Fibroblast of the conjunctiva (primary cell): ENCODE measurements at regions not wholly inside any gene's neighbourhood (a gene's known extent, or its start where the extent isn't known, plus 50 kb on each side); places are given as distances from the start of the nearest gene placed in this dataset.
"Not testable (repeated sequence)": the region's sequence is repeated elsewhere in the genome, so short reads cannot be mapped to it uniquely, and the experiment has no call there.

Experiments used
- DNase-seq: peaks from one replicate; pipeline ENCODE4 v3.0.0-alpha.2; 2010; ENCODE audit warnings: low read depth

DNA sequence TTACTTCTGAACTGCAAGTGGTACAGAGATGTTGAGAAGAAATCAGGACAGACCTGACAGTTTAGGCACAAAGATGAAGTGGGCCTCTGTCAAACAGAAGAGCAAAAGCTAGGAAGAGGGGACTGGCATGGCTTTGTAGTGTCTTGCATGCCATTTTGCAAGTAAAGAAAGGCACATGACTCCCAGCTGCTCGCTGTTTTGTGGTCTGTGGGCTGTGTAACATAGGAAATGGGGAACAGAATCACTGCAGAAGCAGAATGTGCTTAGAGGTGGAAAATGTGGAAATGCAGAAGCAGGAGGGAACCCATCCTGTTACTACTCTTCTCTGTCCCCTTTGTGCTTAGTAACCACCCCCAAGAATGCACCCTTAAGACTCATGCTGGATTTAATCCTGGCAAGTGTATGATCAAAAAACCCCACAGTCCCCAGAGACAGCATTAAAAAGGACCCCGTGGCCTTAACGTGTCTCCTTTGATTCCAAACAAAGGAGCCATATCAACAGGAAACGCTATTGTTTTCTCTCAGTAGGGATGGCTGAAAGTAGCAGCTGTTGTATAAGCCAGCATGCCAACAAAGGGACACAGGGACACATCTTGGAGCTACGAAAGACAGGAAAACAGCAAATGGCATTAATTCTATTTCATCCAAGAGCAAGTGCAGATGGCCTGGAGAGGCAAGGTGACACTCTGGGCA is 177.6 kb upstream of the GLRA2 start:
- no peak for DNase-seq

DNA sequence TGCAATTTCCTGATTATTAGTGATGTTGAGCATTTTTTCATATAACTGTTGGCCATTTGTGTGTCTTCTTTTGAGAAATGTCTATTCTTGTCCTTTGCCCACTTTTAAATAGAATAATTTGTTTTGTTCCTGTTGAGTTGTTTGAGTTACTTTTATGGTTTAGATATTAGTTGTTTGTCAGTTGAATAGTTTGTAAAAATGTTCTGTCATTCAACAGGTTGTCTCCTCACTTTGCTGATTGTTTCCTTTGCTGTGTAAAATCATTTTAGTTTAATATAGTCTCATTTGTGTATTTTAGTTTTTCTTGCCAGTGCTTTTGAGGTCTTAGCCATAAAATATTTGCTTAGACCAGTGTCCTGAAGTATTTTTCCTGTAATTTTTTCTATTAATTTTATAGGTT is 181.8 kb upstream of the GLRA2 start:
- DNase-seq: no peak

DNA sequence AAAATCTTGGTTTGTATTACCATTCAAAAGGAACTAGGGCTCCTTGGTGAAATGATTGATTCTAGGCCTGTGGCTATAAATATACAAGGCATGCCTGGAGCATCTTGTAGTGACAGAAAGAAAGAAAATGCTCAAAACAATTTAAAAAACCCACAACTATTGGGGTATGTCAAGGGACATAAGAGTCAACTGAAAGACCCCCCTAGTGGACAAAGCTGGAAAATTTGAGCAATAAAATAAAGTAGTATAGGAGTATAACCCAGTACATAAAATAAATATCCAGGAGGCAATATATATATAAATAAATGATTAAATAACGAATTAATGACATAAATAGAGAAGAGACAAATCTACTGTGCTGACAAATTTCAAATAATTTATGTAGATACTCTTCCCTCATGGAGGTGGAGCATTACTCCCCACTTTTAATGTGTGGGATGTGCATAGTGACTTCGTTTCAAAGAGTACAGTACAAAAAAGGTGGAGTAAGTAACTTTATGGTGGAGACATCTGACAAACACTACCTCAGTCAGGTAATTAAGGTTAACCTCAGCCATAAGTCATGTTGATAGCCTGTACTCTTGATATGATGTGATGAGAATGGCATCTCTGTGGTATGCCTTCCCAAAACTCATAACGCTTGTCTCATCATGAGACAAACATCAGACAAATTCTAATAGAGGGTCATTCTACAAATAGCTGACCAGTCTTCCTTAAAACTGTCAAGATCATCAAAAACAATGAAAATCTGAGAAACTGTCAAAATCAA is 185.0 kb upstream of the GLRA2 start:
- DNase-seq: no peak

DNA sequence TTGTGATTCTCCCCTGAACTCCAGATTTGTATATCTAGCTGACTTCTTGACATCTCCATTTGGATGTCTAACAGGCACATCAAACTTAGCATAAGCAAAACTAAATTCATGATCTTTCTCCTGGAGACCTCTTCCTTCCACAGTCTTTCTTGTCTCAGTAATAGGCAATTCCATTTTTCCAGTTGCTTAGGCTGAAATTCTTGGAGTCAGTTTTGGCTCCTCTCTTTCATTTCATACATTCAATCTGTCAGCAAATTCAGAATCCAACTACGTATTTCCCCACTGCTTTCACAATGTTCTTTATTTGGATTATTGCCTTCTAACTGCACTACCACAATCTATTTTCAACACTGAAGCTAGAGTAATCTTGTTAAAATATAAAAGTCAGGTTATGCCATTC is 219.9 kb upstream of the GLRA2 start:
- no peak for DNase-seq

DNA sequence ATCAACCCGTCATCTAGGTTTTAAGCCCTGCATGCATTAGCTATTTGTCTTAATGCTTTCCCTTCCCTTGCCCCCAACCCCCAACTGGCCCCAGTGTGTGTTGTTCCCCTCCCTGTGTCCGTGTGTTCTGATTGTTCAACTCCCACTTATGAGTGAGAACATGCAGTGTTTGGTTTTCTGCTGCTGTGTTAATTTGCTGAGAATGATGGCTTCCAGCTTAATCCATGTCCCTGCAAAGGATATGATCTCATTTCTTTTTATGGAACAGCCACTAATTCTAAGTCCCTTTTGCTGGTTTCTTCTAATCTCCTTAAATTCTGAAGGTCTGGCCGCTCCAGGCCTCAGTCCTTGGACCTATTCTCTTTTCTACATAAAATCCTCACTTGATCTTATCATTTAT is 220.4 kb upstream of the GLRA2 start:
- not testable (repeated sequence) for DNase-seq

DNA sequence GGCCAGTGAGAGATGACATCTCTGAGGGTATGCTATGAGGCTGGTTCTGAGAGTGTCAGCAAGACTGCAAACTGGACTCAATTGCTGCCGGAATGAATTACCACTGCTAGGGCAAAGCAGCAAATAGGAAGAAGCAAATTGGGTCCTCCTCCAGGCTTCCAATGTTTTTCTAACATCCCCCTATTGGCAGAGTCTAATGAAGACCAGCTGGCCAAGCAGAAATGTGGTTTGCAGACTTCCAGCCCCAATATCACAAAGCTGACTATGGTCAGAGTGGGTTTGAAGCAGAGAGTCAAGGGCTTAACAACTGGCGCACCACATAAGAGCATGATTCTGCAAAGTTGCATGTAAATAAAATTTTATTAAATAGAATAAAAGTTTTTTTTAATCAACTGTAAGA is 225.4 kb upstream of the GLRA2 start:
- no peak for DNase-seq

DNA sequence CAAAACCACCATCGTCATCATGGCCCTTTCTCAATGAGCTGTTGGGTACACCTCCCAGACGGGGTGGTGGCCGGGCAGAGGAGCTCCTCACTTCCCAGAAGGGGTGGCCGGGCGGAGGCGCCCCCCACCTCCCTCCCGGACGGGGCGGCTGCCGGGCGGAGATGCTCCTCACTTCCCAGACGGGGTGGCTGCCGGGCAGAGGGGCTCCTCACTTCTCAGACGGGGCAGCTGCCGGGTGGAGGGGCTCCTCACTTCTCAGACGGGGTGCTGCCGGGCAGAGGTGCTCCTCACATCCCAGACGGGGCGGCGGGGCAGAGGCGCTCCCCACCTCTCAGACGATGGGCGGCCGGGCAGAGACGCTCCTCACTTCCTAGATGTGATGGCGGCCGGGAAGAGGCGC is 226.8 kb upstream of the GLRA2 start:
- not testable (repeated sequence) for DNase-seq

DNA sequence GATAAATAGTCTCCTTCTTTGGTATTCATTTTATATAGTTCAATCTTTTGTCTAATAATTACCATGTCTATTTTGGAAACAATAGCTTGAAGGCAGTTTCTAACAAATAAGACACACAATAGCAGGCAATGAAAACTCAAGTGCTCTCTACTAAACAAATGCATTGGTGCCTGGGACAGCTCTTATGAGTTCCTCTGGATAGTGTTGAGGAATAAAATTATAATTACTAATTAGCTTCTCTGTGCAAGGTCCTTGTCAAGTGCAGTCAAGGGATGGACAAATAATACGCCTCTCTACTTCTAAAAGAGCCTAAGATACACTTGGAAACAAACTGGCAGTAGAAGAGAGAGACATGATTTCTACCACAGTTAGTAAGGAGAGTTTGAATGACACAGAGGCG is 229.0 kb upstream of the GLRA2 start:
- no peak for DNase-seq

DNA sequence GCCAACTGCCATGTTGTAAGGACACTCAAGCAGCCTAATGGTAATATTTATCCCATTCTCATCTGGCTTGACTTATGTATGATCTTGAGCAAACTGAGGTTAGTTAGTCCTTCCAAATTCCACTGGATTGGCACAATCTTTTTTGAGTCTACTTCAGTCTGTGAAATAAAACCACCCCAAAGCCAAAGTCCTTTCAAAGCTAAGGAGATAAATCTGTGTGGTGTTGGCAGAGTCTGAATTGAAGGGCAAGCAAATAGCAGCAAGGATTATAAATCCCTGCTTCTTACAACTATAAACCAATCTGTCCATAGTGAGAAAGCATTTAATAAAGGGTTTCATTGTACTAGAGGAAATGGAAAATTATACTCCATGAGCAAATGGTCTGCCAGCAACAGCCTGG is 233.9 kb upstream of the GLRA2 start:
- no peak for DNase-seq

DNA sequence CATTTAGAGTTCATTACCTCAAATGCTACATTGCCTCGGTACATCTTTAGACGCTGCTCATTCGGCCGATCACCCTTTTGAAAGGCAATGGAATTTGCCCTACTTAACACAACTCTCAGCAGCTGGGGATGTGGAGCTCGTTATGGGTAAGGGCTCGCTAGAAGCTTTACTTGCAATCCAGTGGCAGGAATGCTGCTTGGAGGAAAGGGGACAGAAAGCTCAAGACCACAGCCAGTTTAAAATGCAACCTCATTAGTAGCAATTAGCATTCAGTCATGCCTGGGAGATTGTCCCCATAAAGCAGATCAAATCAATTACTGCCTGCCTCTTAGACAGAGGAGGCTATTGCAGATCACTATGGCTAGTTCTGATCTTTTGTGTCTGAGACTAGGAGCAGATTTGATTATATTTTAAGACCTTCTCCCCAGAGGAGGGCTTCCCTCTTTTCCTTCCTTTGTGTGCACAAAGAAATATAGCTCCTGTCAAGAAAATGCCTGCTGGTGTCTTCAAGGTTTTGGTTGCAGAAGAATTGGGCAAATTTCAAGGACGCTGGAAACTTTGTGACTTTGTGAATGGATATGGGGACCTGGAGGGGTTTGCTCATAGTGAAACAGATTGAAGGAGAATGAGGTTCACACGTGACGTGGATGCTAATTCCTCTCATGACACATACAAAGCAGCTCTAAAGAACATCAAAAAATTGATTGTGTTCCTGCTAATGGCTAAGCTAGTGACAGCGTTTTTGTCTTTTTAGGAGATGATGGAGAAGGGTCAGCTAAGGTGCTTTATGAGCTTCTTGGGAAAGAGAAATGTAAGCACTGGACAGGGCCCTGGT is 237.5 kb upstream of the GLRA2 start:
- DNase-seq: no peak

DNA sequence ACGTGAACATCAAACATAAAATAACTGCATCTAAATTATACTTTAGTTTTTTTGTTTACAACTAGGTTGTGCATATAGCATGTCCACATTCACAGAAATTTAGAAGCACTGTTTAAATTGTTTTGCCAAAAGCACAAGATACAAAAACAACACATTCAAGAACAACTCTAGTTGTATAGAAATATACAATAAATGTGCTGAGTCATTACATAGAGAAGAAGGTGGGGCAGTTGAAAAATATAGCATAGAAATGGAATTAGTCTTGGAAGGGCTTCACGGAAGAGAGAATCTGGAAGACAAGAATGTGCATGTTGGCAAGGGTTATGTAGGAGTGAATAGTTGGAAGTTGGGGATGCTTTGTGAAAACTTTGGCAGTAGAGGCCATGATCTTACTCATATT is 239.0 kb upstream of the GLRA2 start:
- DNase-seq: no peak

DNA sequence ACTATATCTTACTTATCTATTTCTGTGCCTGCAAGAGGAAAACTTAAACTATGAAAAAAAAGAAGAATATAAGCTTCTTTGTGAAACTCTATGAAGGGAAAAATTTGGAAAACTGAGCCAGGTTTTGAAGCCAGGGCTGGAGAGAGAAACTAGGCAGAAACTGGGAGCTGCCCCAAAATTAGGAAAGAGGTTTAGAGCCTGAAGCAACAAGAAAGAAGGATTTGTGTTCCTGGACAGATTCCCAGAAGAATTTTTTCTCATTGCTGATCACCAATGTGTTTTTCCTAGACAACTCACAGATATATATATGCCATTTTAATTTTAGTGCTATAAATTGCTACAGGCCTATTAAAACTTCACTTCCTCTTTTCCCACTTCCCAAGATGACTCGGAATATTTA is 245.0 kb upstream of the GEMIN8 start:
- no peak for DNase-seq

DNA sequence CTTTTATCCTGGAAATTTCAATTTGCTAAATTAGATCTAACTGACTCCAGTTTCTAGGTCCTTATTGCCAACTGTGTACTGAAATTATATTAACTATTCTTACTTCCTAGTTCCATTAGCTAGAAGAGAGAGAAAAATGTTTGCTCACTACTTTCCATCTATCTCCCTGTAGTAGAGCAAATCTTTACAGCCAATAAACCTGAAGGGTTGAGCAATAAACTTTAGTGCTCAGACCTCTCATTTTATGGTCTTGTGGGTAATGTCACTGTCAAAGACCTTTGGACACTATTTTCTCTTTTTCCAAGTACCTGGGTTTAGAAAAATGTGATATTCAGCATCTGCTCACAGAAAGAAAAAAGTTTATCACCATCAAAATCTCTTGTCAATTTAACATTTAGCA is 237.5 kb upstream of the GEMIN8 start:
- DNase-seq: no peak

DNA sequence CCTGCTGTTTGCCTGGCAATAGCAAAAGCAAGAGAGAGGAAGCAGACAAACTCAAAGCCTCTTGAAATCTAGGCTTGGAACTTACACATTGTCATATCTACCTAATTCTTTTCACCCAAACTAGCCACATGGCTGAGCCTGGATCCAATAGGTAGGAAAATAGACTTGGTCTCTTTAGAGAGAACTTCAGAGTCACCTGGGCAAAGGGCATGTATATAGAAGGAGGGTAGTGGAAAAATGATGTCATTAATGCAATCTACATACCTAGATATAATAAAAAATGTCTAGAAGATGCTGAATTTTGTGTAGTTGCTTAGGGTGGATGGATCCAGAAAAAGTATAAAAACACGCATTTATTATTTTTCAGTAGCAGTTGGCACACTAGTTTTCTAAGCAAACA is 237.0 kb upstream of the GEMIN8 start:
- no peak for DNase-seq

DNA sequence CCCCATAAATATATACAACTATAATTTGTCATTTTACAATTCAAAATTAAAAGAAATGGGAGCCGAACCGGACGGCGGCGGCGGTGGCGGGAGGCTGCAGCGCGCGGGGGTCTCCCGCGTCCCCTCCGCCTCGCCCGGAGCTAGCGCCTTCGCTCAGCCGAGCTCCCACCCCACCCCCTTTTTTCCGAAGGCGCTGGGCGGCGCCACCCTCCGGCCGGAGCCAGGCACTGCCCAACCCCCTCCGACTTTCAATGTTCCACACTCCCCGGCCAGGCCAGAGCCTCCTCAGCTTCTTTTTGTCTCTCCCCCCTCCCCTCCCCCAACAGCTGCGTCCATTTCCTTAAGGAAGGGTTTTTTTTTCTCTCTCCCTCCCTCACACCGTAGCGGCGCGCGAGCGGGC is 214.1 kb upstream of the GEMIN8 start:
- DNase-seq: no peak

DNA sequence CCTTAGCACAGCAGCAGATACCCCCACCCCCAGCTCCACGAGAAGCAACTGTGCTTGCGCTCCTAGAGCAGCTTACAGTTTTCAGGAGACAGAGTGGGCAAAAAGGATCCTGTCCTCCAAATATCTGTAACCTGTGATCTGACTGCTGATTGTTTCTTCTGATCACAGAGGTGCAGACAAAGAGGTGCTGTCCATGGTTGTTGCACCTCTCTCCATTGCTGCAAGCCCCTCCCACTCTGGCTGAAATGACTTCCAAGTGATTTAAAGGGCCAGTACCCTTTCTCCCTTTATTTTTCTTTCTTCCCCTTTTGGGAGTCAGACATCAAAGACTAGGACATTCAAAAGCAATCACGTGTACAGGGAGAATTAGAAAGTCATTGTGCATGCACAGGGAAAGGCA is 205.3 kb upstream of the GEMIN8 start:
- DNase-seq: no peak

DNA sequence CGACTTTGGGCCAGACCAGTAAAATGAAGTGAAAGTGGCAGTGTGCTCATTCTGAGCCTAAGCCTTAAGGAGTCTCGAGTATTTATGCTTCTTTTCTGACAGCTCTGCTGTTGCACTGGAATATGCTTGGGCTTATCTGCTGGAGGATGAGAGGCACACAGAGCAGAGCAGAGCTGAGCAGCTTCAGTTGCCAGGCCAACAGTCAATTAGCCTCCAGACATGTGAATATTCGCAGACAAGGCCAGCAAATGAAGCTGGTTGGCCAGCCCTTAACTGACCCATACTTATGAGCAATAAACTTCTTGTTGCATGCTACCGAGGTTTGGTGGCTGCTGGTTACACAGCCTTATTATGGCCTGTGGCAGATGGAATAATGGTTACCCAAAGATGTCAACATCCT is 203.0 kb upstream of the GEMIN8 start:
- no peak for DNase-seq

DNA sequence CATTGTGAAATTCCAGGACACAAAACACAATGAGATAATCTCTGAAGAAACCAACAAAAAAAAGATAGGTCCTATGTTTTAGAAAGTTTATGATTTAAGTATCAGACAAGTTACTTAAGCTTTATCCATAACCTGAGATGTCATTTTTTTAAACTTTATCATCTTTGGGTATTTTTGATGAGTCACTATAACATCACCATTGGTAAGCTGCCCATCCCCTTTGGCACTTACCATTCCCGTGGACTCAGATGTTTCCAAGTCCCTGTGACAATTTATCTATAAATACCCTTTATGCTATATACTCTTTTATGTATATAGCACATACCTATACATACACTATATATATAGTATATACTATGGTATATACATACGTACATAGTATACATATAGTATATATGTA is 198.9 kb upstream of the GEMIN8 start:
- DNase-seq: no peak

DNA sequence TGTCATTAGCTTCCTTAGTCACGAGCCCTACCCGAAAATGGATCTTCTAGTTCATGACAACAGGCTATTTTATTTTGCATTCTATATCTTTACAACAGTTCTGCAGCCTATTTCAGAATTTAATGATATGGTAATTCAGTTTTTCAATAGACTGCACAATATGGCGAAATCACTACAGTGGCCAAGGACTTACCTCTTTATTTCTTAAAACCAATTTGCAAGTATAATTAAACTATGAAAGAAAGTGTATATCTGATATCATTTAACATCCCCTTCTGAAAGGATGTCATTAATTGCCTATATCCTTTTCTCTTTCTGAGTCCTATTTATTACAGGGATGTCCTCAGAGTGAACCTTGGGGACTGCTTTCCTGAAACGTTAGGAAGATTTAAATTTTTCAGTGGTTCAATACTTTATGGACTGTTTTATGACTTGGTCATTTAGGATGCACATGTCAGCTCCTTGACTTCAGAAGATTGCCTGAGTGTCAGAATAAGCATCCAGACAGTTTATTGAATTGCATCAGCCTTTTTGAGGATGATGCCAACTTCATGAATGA is 190.8 kb upstream of the GEMIN8 start:
- DNase-seq: no peak

DNA sequence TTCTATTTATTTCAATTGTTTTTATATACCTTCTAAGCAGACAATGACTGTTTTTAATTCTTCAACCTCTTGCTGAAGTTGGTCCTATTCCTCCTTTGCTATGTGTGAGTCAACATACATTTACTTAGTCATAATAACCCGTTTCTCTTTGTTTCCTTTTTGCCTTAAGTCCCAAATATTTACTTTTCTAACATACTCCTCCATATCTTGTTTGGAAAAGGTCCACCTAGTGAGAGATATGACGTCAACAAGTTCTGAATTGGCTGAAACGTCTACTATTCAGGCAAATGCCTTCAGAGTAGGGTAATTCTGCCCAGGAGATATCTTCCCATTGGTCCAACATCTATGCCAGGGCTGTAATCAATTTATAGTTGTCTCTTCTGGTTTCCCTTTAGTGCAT is 179.3 kb upstream of the GEMIN8 start:
- no peak for DNase-seq

DNA sequence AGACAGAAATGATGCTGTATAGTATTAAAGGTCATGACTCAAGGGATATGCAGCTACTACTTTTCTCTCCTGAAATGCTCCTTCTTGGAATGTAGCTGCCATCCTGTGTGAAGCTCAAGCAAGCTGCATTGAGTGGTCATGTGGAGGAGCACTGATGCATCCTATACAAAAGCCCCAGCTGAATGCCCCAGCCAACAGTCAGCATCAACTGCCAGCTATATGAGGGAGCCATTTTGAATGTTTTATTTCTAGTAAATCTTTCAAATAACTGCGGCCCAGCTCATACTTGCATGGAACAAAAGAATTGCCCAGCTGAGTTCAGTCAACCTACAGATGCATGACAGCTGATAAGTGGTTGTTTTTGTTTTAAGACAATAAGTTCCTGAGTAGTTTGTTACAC is 165.0 kb upstream of the GEMIN8 start:
- no peak for DNase-seq

DNA sequence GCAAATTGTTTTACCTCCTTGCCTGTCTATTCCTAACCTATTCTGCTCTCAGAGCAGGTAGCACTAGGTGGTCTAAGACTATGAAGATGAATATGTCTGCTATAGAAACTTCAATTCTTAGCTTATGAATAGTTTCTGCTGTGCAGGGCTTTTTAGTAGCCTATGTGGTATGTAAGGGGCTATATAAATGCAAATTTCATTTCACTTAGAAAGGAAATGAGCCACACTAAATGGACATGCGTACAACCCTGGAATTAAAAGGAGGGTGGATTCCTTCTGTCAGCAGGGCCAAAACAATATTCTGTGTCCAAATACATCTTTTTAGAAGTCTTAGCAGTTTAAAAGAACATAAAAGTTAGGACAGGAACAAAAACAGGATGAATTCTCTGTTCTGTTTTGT is 163.9 kb upstream of the GEMIN8 start:
- no peak for DNase-seq

DNA sequence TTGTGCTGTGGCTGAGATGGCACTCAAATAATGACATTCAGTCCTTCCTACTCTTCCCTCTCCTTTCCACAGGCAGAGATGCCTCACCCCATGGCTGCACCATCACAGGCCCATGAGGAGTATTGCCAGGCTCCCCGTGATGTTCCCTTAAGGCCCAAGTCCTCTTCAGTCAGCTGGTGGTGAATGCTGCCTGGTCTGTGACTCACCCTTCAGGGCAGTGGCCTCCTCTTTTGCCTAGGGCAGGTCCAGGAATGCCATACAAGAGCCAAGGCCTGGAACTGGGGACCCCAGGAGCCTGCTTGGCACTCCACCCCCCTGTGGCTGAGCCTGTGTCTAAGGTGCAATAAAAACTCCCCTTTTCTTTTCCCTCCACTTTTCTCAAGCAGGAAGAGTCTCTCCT is 144.2 kb upstream of the GEMIN8 start:
- no peak for DNase-seq
